GM19324 (cell line): ENCODE measurements at regions not wholly inside any gene's neighbourhood (a gene's known extent, or its start where the extent isn't known, plus 50 kb on each side); places are given as distances from the start of the nearest gene placed in this dataset.
A peak's percentile ranks its signal among the peaks of the same experiment; 100 is the strongest.

Source experiments
- ATAC-seq: cut with Tn5 transposase; IDR thresholded peaks from one replicate; pipeline ENCODE4 v1.9.1; 2021; ENCODE audit warnings: mild to moderate bottlenecking, moderate library complexity; ENCODE audit not compliant: unreplicated experiment, low FRiP score

- no peak for ATAC-seq
Observed at GRCh38 chr5:125150041-125150669, 403.7 kb upstream of the ZNF608 start.

DNA sequence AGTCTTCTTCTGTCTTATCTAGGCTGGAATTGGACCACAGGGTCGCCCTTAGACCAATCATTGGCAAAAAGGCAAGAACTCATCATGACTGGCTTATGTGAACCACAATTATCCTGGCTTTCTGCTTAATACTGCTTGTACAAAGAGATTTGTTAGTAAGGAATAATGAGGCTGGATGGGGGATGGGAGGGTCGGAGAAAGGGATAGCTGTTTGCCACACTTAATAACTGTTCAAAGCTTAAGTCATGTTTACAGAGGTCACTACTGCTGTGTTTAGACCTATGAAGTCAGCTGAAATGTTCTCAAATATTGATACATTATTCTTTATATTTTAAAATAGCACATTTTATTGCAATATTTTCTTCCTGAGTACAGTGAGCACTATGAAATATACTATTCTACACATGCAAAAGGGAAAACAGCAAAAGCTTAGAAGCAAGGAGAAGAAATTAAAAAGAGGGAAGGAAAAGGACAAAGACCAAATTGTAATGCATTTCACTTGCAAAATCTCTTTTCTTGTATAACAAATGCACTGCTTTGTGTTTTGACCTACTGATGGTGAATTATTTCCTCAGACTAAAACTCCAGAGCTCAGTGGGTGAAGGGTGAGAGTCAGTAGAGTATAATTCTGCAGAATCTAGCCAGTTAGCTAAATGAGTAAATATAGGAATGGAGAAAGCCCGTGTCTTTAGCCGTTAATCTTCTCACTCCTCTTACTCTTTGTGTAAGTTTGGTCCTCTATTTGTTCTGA, 404.9 kb upstream of the ZNF608 start:
- ATAC-seq: no peak

- peak; percentile 82 for ATAC-seq
Observed at GRCh38 chr5:125152044-125152443, 405.6 kb upstream of the ZNF608 start.

DNA sequence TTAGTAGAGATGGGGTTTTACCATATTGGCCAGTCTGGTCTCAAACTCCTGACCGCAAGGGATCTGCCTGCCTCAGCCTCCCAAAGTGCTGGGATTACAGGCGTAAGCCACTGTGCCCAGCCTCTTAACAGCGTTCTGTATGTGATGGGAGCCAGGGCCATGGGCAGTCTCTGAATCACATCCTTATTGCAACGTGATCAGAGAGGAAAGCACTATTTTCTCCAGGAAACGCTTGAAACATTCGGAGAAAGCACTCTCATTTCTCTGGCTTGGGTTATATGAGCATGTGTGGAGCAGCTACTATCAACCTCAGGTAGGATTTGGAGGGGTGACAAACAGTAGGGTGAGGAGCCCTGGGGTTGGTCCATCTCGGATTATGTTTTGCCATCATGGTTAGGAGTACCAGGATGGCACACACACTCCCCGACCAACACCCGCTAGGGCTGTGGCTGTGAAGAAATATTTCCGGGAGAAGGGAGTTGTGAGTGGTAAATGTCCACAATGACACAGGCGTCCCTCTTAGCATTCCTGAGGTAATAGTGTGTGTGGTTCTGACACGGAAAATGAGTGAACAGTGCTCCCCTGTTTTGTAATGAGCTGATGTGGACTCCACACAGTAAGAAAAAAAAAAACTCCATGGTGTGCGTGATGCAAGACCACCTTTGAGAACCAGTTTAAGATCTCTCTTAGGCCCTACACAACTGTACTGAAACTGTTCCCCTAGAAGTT, 406.2 kb upstream of the ZNF608 start:
- no peak for ATAC-seq

GRCh38 chr5:125153231-125153630, 406.8 kb upstream of the ZNF608 start:
- ATAC-seq: no peak

DNA sequence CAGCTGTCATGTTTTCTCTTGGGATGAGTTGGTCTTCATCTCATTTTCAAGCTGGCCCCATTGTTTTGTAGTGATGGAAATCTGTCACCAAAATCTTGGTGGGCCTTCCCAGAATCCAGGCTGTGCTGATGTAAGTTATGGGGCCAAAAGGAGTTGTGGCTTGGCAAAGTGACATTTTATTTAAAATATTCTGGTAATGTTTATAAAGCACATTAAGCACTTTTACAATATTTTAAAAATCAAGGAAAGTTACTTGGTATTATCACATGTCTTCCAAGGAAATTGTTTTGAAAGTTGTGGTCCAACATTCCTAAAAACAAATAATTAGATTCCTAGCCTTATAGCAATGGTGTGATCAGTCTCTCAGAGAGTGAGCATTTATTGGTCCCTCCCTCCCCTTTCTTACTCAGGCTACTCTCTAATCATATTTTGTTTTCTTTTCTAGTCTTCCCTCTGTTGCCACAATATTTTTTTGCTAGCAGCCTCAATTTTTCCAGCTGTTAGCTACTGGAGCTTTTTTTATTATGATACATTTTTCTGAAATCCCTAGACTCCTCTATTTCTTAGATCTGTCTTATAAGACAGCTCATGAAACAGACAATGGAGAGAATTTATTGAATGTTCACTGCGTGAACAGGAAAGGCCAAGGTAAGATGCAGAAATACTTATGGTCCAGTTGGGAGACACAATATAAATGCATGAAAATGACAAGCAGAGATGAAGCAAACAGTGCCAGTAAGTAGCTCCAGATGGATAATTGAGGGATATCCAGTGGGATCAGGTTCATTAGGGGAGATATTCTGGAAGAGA, 408.1 kb upstream of the ZNF608 start:
- no peak for ATAC-seq

DNA sequence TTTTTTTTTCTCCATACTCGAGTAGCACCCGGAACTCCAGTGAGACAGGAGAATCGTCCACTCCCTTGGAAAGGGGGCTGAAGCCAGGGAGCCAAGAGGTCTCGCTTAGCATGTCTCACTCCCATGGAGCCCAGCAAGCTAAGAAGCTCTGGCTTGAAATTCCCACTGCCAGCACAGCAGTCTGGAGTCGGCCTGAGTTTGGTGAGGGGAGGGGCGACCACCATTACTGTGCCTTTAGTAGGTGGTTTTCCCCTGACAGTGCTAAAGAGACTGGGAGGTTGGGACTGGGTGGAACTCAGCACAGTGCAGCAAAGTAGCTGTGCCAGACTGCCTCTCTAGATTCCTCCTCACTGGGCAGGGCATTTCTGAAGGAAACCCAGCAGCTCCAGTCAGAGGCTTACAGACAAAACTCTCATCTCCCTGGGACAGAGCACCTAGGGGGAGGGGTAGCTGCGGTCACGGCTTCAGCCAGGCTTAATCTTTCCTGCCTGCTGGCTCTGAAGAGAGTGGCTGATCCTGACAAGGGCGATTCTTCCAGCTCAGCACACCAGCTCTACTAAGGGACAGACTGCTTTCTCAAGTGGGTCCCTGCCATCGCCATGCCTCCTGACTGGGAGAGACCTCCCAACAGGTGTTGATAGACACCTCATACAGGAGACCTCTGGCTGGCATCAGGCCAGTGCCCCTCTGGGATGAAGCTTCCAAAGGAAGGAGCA, 414.5 kb upstream of the ZNF608 start:
- ATAC-seq: no peak

GRCh38 chr5:125162714-125163113, 416.3 kb upstream of the ZNF608 start:
- ATAC-seq: no peak

GRCh38 chr5:125169396-125169795, 423.0 kb upstream of the ZNF608 start:
- no peak for ATAC-seq

DNA sequence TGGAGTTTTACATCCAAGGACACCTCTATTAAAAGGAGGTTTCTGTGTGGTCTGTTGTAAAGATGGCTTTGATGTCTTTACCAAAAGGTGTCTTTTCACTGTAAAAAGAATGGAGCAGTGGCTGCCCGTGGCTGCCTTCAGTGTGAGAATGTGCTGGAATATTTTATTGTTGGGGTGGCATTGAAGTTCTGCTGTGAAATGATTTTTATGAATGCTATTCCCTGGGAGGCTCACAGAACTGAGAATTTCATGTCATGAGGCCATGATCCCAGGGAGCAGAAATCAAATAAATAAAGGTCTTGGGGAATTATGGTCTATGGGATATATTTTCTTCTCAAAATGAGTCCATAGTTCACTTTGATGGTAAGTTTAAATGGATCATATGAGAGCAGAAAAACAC, 425.2 kb upstream of the ZNF608 start:
- no peak for ATAC-seq

DNA sequence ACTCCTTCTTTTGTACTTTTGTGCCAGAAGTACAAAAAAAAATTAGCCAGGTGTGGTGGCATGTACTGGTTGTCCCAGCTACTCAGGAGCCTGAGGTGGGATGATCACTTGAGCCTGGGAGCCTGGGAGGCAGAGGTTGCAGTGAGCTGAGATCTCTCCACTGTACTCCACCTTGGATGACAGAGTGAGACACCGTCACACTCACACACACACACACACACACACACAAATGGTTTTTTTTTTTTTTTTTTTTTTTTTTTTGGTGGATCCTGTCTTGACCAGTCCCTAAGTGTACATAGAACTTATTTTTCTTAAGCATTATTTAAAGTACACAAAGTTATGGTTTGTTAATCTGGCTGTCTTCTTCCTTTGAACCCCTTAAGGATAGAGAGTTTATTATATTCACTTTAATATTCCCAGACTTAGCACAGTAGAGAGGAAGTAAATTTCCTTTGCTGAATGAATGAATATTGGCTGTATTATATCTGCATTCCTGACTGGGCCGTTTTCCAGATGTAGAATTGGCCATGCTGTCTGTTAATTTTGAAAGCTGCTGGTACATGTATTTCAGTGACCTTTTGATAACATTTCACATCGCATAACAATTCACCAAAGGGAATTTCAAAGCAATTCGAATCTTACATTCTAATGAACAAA, 429.0 kb upstream of the ZNF608 start:
- ATAC-seq: no peak

DNA sequence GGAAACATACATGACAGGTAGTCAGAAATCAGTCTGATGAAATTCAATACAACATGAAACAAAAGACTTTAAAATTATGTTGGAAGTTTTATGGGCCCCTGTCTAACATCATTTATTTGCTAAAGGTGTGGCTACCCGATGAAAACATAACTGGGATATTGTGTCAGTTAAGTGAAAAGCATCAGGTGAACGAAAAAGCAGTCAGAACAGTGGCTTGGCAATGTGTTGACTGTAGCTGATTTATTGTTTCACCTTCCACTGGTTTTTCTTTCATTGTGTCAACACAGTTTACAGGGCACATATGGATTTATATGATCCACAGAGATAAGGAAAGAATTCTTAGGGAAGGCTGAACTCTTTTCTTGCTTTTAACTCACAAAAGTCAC, 429.6 kb upstream of the ZNF608 start:
- ATAC-seq: no peak

GRCh38 chr5:125177340-125177739, 430.9 kb upstream of the ZNF608 start:
- ATAC-seq: no peak

DNA sequence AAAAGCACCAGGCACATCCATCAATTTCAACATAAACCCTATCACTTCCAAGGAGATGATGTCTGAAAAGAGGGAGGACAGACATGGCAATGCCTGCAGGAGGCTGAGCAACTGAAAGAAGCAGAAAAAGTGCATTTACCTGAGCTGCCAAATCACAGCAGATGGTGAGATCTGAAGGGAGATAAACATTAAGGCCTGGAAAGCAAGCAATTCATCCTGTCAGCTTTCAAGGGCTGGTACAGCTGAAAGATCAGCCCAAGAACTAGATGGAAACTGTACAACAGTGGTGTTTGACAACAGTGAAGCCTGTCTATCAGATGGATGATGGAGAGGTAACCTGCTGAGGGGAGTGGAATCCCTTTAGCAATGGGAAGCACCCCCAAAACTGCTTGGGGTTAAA, 433.2 kb upstream of the ZNF608 start:
- no peak for ATAC-seq

GRCh38 chr5:125180231-125180829, 433.9 kb upstream of the ZNF608 start:
- no peak for ATAC-seq

DNA sequence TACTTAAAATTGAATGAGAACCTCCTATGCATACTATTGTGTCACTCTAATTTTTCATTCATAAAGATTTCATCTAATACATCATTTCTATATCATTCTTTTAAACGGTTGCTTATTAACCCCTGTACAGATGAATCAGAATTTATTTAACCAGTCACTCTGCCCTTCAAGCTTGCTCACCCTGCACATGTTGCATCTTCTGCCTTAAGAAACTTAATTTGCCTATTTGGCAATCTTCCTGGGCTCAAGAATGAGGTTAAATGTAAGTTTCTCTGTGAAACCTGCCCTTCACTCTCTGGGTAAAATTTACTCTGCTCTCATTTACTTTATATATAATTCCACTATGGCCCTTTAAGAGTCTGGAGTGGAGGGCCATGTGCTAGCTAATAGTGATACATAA, 434.7 kb upstream of the ZNF608 start:
- ATAC-seq: no peak

- ATAC-seq: no peak
Observed at GRCh38 chr5:125181955-125182354, 435.5 kb upstream of the ZNF608 start.

GRCh38 chr5:125185740-125186139, 439.3 kb upstream of the ZNF608 start:
- no peak for ATAC-seq

DNA sequence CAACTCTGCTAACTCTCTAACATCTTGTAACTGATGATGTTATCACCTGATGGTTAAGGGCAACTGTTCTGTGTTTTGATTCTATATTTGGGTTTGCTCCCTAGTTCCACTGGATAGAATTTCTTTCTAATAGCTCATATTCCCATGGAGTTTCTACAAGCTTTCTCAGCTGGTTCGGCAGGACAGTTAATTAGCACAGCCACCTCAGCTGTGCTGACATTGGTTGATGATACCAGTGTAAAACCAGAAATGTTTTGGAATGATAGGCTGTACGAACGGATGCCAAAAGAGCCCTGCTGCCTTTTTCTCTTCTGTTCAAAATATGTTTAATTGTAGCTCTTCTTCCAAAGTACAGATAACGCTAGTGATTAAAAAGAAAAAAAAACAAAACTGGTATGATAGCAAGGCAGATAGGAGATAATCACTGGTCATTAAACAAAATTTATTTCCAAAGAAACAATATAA, 440.5 kb upstream of the ZNF608 start:
- ATAC-seq: no peak
